NOMO-1 (cell line): ENCODE measurements at regions not wholly inside any gene's neighbourhood (a gene's known extent, or its start where the extent isn't known, plus 50 kb on each side); places are given as distances from the start of the nearest gene placed in this dataset.
A peak's percentile ranks its signal among the peaks of the same experiment; 100 is the strongest.
"Not testable (repeated sequence)": the region's sequence is repeated elsewhere in the genome, so short reads cannot be mapped to it uniquely, and the experiment has no call there.

Source experiments
- DNase-seq, 2 experiments: peaks; one replicate each; lab custom pipeline; 2025; ENCODE audit not compliant: unreplicated experiment in 2 of 2; lab: John Stamatoyannopoulos, UW

- no peak for DNase-seq
Measured at GRCh38 chr21:19490481-19490880, 1086.9 kb upstream of the TMPRSS15 start.

- not testable (repeated sequence) for DNase-seq
Measured at GRCh38 chr21:19493437-19494241, 1090.1 kb upstream of the TMPRSS15 start.

DNA sequence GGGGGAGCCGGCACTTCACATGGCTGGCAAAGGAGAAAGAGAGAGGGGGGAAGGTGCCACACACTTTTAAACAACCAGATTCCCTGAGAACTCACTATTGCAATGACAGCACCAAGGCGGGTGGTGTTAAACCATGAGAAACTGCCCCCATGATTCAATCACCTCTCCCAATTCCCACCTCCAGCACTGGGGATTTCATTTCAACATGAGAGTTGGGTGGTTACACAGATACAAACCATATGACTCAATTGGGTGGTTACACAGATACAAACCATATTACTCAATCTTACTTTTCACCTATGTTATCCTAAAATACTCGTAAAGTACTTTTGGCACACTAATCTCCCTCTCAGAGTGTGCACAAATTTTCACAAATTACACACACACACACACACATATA, 1097.5 kb upstream of the TMPRSS15 start:
- DNase-seq = no peak

DNA sequence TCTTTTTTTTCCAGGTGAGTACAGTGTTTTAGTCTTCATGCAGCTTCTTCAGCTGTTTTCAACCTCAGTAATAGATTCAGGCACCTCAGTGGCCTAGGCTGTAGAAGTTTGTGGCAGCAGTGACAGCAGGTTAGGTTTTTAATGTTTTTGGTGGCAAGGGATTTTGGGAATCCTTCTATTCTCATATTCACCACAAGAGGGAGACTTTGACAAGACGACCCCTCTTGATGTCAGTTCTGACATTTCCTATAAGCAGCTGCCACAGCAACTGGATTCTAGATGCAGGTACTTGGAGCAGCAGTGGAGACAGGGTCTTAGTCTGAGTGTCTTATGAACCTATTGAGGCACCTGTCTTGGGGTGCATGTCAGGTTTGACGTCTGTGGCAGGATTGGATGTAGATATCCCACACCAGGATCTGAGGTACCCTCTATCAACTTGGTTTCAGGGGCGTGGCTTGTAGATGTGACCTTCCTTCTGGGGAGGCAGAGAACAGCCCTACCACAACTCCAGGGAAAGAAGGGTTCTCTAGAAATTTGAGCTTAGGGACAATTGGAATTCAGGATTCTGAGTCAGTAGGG, 1104.2 kb upstream of the TMPRSS15 start:
- DNase-seq = peak in 1 of 2 experiments; percentile 0

DNA sequence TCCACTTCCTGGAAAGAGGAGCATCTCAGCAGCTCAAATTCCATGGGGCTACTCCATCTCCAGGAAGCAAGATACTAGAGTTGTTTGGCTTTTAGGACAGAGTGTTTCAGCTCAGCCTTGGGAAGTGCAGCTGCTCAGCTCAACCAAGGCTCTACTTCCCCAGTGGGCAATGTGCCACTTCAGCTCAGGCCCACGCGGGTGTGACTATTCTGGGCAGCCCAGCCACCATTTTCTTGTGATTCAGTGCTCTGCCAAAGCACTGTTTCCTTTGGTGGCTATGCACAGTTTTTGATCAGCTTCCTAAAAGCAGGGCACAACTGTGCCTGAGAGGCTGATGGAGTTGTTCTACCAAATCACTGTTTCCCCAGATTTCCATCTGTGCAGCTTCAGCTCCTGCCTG, 1104.9 kb upstream of the TMPRSS15 start:
- no peak for DNase-seq

GRCh38 chr21:19508844-19509243, 1105.3 kb upstream of the TMPRSS15 start:
- no peak for DNase-seq

DNA sequence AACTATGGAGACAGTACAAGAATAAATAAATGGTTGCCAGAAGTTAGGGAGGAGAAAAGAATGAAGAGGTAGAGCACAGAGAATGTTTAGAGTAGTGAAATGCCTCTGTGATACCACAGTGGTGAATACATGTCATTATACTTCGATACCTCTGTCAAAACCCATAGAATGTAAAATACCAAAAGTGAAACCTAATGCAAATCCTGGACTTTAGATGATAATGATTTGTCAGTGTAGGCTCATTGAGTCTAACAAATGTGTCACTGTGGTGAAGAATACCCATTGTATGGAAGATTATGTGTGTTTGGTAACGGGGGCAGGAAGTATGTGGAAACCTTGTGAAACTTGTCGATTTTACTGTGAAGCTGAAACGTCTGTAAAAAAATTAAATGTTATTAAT, 1106.5 kb upstream of the TMPRSS15 start:
- no peak for DNase-seq

GRCh38 chr21:19510653-19511052, 1107.1 kb upstream of the TMPRSS15 start:
- DNase-seq = no peak

DNA sequence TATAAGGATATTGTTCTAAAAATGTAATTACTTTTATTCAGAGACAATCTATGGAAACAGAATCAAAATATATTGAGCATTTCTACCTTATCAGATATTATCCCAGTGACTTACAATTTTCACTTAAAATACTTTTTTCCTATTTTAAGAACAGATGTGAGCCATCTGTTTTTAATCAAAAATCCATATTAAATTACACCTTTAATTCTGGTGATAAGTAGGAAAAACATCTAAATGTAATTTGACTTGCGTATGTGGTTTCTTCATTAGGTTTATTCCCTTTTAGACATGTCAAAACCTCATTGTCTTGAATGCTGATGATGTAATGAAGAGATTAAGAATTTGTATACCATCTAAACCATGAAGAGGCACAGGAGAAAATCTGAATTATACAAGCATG, 1118.8 kb upstream of the TMPRSS15 start:
- no peak for DNase-seq

- no peak for DNase-seq
Measured at GRCh38 chr21:19523061-19523460, 1119.5 kb upstream of the TMPRSS15 start.

- DNase-seq = peak in 1 of 2 experiments; percentile 0
Measured at GRCh38 chr21:19523746-19524145, 1120.2 kb upstream of the TMPRSS15 start.

DNA sequence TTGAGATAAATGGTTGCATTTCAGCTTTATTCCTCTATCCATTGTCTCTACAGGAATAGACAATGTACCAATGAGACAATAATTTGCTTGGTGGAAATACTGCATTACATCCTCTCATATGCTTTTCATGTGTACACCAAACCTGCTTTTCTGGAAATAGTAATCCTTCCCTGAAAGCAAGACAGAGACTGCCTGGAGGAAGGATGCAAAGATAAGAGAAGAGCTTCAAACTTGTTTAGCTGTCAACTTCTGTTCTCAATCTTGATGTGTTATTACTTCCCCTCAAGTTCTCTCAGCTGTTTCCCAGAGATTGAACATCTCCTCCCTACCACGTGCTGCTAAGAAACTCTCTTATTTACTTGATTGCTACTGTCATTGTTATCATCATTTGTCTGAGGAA, 1125.4 kb upstream of the TMPRSS15 start:
- DNase-seq = no peak

DNA sequence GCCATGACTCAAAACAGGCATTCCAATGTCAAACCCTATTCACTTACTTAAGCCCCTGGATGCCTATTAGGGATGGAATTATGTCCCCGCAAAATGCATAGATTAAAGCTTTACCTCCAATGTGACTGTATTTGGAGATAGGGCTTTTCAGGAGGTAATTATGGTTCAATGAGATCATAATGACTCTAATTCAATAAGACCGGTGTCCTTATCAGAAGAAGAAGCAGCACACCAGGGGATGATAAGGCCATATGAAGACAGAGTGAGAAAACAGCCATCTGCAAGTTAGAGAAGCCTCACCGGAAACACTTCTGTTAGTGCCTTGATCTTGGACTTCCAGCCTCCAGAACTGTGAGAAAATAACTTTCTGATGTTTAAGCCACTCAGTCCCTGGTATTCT, 1131.8 kb upstream of the TMPRSS15 start:
- DNase-seq = no peak

DNA sequence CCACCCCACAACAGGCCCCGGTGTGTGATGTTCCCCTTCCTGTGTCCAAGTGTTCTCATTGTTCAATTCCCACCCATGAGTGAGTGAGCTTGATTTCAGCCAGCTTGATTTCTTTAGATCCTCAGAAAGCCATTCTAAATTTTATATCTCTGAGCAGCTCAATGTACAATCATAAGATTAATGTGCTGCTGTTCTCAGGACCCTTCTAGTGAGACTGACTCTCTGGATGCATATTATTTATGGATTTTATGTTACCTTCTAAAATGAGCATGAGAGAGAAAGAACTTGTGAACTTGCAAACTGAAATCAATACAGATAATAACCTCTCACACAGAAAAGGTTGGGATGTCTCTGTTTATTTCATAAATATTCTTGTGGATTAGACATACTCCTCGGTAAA, 1133.5 kb upstream of the TMPRSS15 start:
- no peak for DNase-seq

- DNase-seq = no peak
Measured at GRCh38 chr21:19540287-19540686, 1136.7 kb upstream of the TMPRSS15 start.

GRCh38 chr21:19541602-19542001, 1138.0 kb upstream of the TMPRSS15 start:
- no peak for DNase-seq

- not testable (repeated sequence) for DNase-seq
Measured at GRCh38 chr21:19544493-19544892, 1140.9 kb upstream of the TMPRSS15 start.

GRCh38 chr21:19547951-19548840, 1144.6 kb upstream of the TMPRSS15 start:
- no peak for DNase-seq

GRCh38 chr21:19553919-19554615, 1150.5 kb upstream of the TMPRSS15 start:
- DNase-seq = no peak

GRCh38 chr21:19557046-19557445, 1153.5 kb upstream of the TMPRSS15 start:
- no peak for DNase-seq

DNA sequence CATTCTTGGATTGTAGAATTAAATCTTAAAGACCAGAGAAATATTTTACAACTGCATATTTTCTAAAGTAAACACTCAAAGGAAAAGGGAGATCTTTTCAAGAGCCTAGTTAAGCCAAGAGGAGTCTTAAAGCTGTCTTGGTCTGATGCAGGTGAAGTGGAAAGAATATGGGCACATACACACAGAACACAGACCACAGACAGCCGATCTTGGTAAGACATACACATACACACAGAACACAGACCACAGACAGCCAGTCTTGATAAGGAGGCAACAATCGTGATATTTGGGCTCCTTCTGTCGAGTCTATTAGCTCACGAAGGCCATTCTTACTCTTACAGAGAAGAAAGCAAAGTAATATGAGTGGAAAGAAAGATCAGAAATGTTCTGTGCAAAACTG, 1153.9 kb upstream of the TMPRSS15 start:
- no peak for DNase-seq
